GM10248 (cell line): ENCODE measurements at regions not wholly inside any gene's neighbourhood (a gene's known extent, or its start where the extent isn't known, plus 50 kb on each side); places are given as distances from the start of the nearest gene placed in this dataset.

Experiments used
- CTCF ChIA-PET: fragments of 300-600 bp; sonication (Branson Sonifier 250); formaldehyde crosslinking; extraction: SDS; loops from one replicate; lab custom pipeline; 2021; ENCODE audit warnings: antibody characterized with exemption; lab: Yijun Ruan, JAX
- POLR2A ChIA-PET: fragments of 350-650 bp; sonication (Branson Sonifier 250); formaldehyde crosslinking; extraction: SDS; loops from one replicate; lab custom pipeline; 2020; ENCODE audit warnings: antibody characterized with exemption; lab: Yijun Ruan, JAX
- DNase-seq: peaks from one replicate; pipeline ENCODE4 v3.0.0; 2012; ENCODE audit errors: extremely low spot score
- TF ChIP-seq, protein P1 (sequence below): IDR thresholded peaks from 2 replicates; pipeline ENCODE4 v1.5.1; 2012; ENCODE audit warnings: mild to moderate bottlenecking, low read depth; ENCODE audit errors: extremely low read depth, missing control alignments, control extremely low read depth

GRCh38 chr17:5854871-5855554, 215.2 kb upstream of the WSCD1 start:
- TF ChIP-seq, protein P1, sequence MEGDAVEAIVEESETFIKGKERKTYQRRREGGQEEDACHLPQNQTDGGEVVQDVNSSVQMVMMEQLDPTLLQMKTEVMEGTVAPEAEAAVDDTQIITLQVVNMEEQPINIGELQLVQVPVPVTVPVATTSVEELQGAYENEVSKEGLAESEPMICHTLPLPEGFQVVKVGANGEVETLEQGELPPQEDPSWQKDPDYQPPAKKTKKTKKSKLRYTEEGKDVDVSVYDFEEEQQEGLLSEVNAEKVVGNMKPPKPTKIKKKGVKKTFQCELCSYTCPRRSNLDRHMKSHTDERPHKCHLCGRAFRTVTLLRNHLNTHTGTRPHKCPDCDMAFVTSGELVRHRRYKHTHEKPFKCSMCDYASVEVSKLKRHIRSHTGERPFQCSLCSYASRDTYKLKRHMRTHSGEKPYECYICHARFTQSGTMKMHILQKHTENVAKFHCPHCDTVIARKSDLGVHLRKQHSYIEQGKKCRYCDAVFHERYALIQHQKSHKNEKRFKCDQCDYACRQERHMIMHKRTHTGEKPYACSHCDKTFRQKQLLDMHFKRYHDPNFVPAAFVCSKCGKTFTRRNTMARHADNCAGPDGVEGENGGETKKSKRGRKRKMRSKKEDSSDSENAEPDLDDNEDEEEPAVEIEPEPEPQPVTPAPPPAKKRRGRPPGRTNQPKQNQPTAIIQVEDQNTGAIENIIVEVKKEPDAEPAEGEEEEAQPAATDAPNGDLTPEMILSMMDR = no peak
- ChIA-PET CTCF (no interaction called here), POLR2A (no interaction called here)
- DNase-seq = no peak

GRCh38 chr17:5861246-5861645, 208.9 kb upstream of the WSCD1 start:
- TF ChIP-seq, protein P1 = no peak
- CTCF ChIA-PET = interaction anchor here (1.0 kb wide), 1 partner anchor 104 kb away, joined by 3 read pairs; no protein-coding TSS in a partner anchor
- POLR2A ChIA-PET = no interaction called here
- DNase-seq = no peak

- ChIA-PET CTCF (no interaction called here), POLR2A (no interaction called here)
- no peak for DNase-seq
- TF ChIP-seq, protein P1 = no peak
Measured at GRCh38 chr17:5861854-5862253, 208.3 kb upstream of the WSCD1 start.

DNA sequence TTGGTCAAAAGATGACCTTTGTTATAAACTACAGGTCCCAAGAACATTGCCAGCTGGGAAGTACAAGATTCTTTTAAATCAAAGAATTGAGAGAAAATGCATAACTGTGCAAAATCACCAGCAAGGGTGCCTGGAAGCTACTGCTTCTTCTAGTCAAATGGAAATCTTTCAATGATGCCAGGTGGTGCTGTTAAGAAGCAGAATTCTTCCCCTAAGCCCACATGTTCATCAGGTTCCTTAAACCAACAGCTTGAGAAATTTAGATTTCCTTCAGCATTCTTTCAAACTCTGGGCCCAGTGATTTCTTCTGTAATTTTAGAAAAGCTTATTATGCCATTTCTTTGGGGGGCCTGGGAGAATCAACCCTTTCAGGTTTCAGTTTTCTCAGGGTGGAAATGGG, 207.8 kb upstream of the WSCD1 start:
- TF ChIP-seq, protein P1 = no peak

DNA sequence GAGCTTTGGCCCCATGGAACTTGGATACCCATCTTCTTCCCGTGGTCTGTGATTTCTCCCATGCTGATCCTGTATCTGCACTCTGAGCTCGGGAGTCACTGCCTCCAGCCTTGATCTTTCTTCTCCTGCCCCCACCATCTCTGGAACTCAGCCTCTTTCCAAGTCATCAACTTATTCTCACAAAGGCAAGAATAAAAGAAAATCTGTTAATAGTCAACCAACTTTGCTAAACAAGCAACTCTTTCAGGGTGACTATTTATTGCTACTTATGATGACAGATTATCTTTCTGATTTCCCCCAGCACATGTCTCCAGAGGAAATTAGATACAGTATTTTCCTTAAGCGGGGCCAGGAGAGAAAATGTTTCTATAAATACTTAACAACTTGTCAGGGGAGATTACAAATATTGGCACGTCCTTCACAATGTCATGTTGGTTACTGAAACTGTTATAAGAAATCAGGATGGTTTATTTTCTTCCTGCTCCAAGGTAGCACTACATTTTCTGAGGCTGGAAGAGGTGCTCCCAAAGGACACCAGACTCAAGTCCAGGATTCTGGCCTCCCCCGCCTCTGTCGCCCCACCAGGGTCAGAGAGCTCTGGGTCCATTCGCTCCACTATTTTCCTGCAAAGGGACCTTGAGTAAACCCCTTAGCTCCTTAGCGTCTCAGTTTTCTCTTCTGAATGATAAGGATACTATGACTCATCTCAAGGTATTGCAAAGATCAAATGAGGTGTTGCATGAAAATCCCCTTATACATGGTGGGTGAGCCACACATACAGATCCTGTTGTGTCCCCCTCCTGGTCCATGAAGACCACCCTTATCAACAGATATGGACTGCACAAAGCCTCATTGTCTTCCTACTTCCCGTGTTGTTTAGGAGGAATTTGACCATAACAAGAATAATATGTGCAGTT, 205.2 kb upstream of the WSCD1 start:
- ChIA-PET CTCF (interaction anchor here (1.5 kb wide), 1 partner anchor 609 kb away, joined by 3 read pairs; no protein-coding TSS in a partner anchor), POLR2A (no interaction called here)
- no peak for DNase-seq
- TF ChIP-seq, protein P1 = no peak

More for the DNA sequence above, 207.8 kb upstream of the WSCD1 start:
- no peak for DNase-seq
- CTCF ChIA-PET = no interaction called here
- POLR2A ChIA-PET = no interaction called here

- POLR2A ChIA-PET = no interaction called here
- CTCF ChIA-PET = no interaction called here
- TF ChIP-seq, protein P1 = no peak
- no peak for DNase-seq
Measured at GRCh38 chr17:5866978-5867377, 203.2 kb upstream of the WSCD1 start.
